ENCODE measurements at regions not wholly inside any gene's neighbourhood (a gene's known extent, or its start where the extent isn't known, plus 50 kb on each side); places are given as distances from the start of the nearest gene placed in this dataset.
"Not testable (repeated sequence)": the region's sequence is repeated elsewhere in the genome, so short reads cannot be mapped to it uniquely, and the experiment has no call there.

- no CpG with 5 or more reads among the region's 4 CpGs for WGBS, 2 experiments (ENCODE audit: insufficient coverage in 2 of 2)
- Histone ChIP-seq H3K4me1 (ENCODE audit: control insufficient read depth, insufficient read depth, low read length, poor library complexity, severe bottlenecking) (peaks cover 5% of the 10 kb centered on the region), H3K9me3 (ENCODE audit: control insufficient read depth, low read length) (no peaks in the 10 kb centered on the region)
Measured at GRCh38 chr12:76652402-76652801, 92.8 kb upstream of the OSBPL8 start.

DNA sequence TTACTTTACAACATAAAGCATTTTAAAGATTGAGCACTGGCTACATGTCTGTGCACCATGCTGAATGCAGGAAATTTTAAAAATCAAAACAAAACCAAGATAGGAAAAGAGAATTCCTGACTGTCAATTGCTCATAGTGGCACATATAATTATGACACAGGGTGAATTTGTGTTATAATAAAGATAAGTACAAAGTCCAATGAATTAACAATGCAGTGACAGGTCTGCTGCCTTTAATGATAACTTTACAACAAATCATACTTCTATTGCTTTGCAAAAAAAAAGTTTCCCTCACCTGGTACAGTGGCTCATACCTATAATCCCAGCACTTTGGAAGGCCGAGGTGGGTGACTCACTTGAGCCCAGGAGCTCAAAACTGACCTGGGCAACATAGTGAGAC is 93.8 kb upstream of the OSBPL8 start:
- no peaks in the 10 kb centered on the region for H3K9me3 ChIP-seq (ENCODE audit: control insufficient read depth, low read length)

More at GRCh38 chr12:76652402-76652801, 92.8 kb upstream of the OSBPL8 start:
- H3K36me3 ChIP-seq (ENCODE audit: control insufficient read depth, insufficient read depth, low read length) = no peaks in the 10 kb centered on the region
- no peak overlapping the region for H3K27ac ChIP-seq (ENCODE audit: low read depth, low read length, severe bottlenecking)
- H3K4me3 ChIP-seq (ENCODE audit: extremely low read depth, insufficient read depth, low read length, poor library complexity, severe bottlenecking) = no peak overlapping the region

DNA sequence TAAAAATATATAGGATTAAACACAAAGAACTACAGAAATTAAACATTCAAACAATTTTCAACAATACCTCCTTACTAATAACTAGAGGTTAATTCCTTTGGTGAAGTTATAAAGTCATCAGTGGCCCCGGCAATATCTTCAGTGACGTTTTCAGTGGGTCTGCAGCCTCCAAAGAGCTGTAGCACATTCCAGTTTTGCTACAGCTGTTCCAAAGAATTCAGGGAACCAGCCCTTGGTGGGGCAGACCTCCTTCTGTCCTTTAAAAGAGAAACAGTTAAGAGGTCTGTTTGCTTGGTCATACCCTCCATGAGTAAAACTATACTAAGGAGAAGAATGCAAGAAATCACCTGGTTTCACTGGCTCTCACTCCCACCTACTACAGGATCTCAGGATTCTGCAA is 99.2 kb upstream of the ZDHHC17 start:
- Histone ChIP-seq H3K4me1 (ENCODE audit: control insufficient read depth, insufficient read depth, low read length, poor library complexity, severe bottlenecking) (peaks cover 2% of the 10 kb centered on the region), H3K36me3 (ENCODE audit: control insufficient read depth, insufficient read depth, low read length) (no peaks in the 10 kb centered on the region), H3K27ac (ENCODE audit: low read depth, low read length, severe bottlenecking) (no peak overlapping the region), H3K4me3 (ENCODE audit: extremely low read depth, insufficient read depth, low read length, poor library complexity, severe bottlenecking) (no peak overlapping the region), H3K9me3 (ENCODE audit: control insufficient read depth, low read length) (no peaks in the 10 kb centered on the region)
- 83 to 88% methylated on average over 2 of the region's 2 CpGs for WGBS, 2 experiments (ENCODE audit: insufficient coverage in 2 of 2)

More for the DNA sequence above, 93.8 kb upstream of the OSBPL8 start:
- 88 to 100% methylated on average over 1 of the region's 1 CpG for WGBS, 2 experiments (ENCODE audit: insufficient coverage in 2 of 2)
- peaks cover 5% of the 10 kb centered on the region for H3K4me1 ChIP-seq (ENCODE audit: control insufficient read depth, insufficient read depth, low read length, poor library complexity, severe bottlenecking)
- H3K27ac ChIP-seq (ENCODE audit: low read depth, low read length, severe bottlenecking) = no peak overlapping the region
- H3K4me3 ChIP-seq (ENCODE audit: extremely low read depth, insufficient read depth, low read length, poor library complexity, severe bottlenecking) = no peak overlapping the region
- no peaks in the 10 kb centered on the region for H3K36me3 ChIP-seq (ENCODE audit: control insufficient read depth, insufficient read depth, low read length)

GRCh38 chr12:76666290-76666835 is 97.6 kb upstream of the ZDHHC17 start:
- WGBS, 2 experiments (ENCODE audit: insufficient coverage in 2 of 2) = 50 to 57% methylated on average over 2 to 4 of the region's 6 CpGs
- Histone ChIP-seq H3K27ac (ENCODE audit: low read depth, low read length, severe bottlenecking) (no peak overlapping the region), H3K36me3 (ENCODE audit: control insufficient read depth, insufficient read depth, low read length) (no peaks in the 10 kb centered on the region), H3K9me3 (ENCODE audit: control insufficient read depth, low read length) (no peaks in the 10 kb centered on the region), H3K4me1 (ENCODE audit: control insufficient read depth, insufficient read depth, low read length, poor library complexity, severe bottlenecking) (peaks cover 10% of the 10 kb centered on the region), H3K4me3 (ENCODE audit: extremely low read depth, insufficient read depth, low read length, poor library complexity, severe bottlenecking) (no peak overlapping the region)

GRCh38 chr12:76669981-76670380 is 93.9 kb upstream of the ZDHHC17 start:
- Histone ChIP-seq H3K36me3 (ENCODE audit: control insufficient read depth, insufficient read depth, low read length) (no peaks in the 10 kb centered on the region), H3K27ac (ENCODE audit: low read depth, low read length, severe bottlenecking) (no peak overlapping the region), H3K9me3 (ENCODE audit: control insufficient read depth, low read length) (no peaks in the 10 kb centered on the region), H3K4me1 (ENCODE audit: control insufficient read depth, insufficient read depth, low read length, poor library complexity, severe bottlenecking) (peaks cover 10% of the 10 kb centered on the region), H3K4me3 (ENCODE audit: extremely low read depth, insufficient read depth, low read length, poor library complexity, severe bottlenecking) (no peak overlapping the region)
- WGBS, 2 experiments (ENCODE audit: insufficient coverage in 2 of 2) = 88% methylated on average over 1 of the region's 2 CpGs; no CpG with 5 or more reads in 1 of the 2 experiments

GRCh38 chr12:76670776-76671175 is 93.1 kb upstream of the ZDHHC17 start:
- H3K9me3 ChIP-seq (ENCODE audit: control insufficient read depth, low read length) = no peaks in the 10 kb centered on the region
- no peak overlapping the region for H3K27ac ChIP-seq (ENCODE audit: low read depth, low read length, severe bottlenecking)
- peaks cover 10% of the 10 kb centered on the region for H3K4me1 ChIP-seq (ENCODE audit: control insufficient read depth, insufficient read depth, low read length, poor library complexity, severe bottlenecking)
- no peak overlapping the region for H3K4me3 ChIP-seq (ENCODE audit: extremely low read depth, insufficient read depth, low read length, poor library complexity, severe bottlenecking)
- WGBS, 2 experiments (ENCODE audit: insufficient coverage in 2 of 2) = 67 to 86% methylated on average over 1 of the region's 1 CpG
- no peaks in the 10 kb centered on the region for H3K36me3 ChIP-seq (ENCODE audit: control insufficient read depth, insufficient read depth, low read length)

DNA sequence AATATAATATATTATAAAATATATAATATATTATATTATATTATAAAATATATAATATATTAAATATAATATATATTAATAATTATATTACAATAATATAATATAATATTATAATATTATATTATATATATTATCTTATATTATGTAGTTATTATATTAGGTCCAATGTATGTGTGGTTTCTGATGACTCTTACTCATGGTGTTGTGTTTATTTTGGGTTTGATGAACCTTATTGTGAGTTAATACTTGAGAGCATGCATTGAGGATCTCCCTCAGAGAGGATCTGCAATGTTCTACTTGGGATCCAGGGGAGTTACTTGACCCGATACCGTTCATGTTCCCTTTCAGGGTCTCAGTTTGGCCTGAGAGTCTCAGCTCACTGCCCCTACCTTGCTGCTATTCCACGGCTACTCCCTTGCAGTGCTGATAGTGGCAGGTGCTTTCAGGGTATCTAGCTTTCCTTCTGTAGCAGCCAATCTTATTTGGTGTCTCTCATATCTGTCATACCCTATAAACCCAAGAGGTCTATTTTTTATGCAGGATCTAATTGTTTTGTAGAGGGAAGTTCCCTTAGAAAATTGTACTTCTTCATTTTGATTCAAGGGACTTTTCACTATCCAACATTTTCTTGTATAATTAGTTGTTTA is 89.1 kb upstream of the ZDHHC17 start:
- H3K9me3 ChIP-seq (ENCODE audit: control insufficient read depth, low read length) = no peaks in the 10 kb centered on the region
- H3K36me3 ChIP-seq (ENCODE audit: control insufficient read depth, insufficient read depth, low read length) = no peaks in the 10 kb centered on the region
- H3K4me1 ChIP-seq (ENCODE audit: control insufficient read depth, insufficient read depth, low read length, poor library complexity, severe bottlenecking) = peaks cover 7% of the 10 kb centered on the region
- H3K4me3 ChIP-seq (ENCODE audit: extremely low read depth, insufficient read depth, low read length, poor library complexity, severe bottlenecking) = no peak overlapping the region
- H3K27ac ChIP-seq (ENCODE audit: low read depth, low read length, severe bottlenecking) = no peak overlapping the region
- WGBS, 2 experiments (ENCODE audit: insufficient coverage in 2 of 2) = 90 to 100% methylated on average over 1 to 3 of the region's 3 CpGs

GRCh38 chr12:76676261-76676660 is 87.7 kb upstream of the ZDHHC17 start:
- not testable (repeated sequence) for H3K4me1 ChIP-seq (ENCODE audit: control insufficient read depth, insufficient read depth, low read length, poor library complexity, severe bottlenecking); H3K27ac ChIP-seq (ENCODE audit: low read depth, low read length, severe bottlenecking); H3K9me3 ChIP-seq (ENCODE audit: control insufficient read depth, low read length); H3K36me3 ChIP-seq (ENCODE audit: control insufficient read depth, insufficient read depth, low read length); H3K4me3 ChIP-seq (ENCODE audit: extremely low read depth, insufficient read depth, low read length, poor library complexity, severe bottlenecking)
- 88 to 96% methylated on average over 2 to 4 of the region's 4 CpGs for WGBS, 2 experiments (ENCODE audit: insufficient coverage in 2 of 2)

DNA sequence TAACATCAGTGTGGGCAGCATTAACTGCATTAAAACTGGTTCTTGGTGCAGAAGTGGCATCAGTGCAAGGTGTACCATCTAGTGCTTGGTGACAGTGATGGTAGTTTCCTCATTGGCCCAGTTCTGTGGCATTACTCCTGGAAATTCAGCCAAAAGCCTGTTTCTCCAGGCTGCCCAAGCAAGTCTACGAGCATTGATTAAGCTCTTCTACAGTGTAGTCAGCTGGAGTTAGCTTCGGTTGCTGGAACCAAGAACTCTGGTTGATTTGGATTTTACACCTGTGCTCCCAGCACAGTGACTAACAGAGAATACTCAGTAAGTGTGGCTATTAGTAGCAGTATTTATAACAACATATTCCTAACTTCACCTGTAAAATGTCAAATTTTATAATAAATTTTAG is 84.9 kb upstream of the ZDHHC17 start:
- H3K4me1 ChIP-seq (ENCODE audit: control insufficient read depth, insufficient read depth, low read length, poor library complexity, severe bottlenecking) = peaks cover 3% of the 10 kb centered on the region
- H3K27ac ChIP-seq (ENCODE audit: low read depth, low read length, severe bottlenecking) = no peak overlapping the region
- WGBS, 2 experiments (ENCODE audit: insufficient coverage in 2 of 2) = 72 to 95% methylated on average over 2 of the region's 2 CpGs
- no peak overlapping the region for H3K4me3 ChIP-seq (ENCODE audit: extremely low read depth, insufficient read depth, low read length, poor library complexity, severe bottlenecking)
- no peaks in the 10 kb centered on the region for H3K9me3 ChIP-seq (ENCODE audit: control insufficient read depth, low read length)
- no peaks in the 10 kb centered on the region for H3K36me3 ChIP-seq (ENCODE audit: control insufficient read depth, insufficient read depth, low read length)

- Histone ChIP-seq H3K4me1 (ENCODE audit: control insufficient read depth, insufficient read depth, low read length, poor library complexity, severe bottlenecking) (peaks cover 3% of the 10 kb centered on the region), H3K4me3 (ENCODE audit: extremely low read depth, insufficient read depth, low read length, poor library complexity, severe bottlenecking) (no peak overlapping the region), H3K9me3 (ENCODE audit: control insufficient read depth, low read length) (no peaks in the 10 kb centered on the region), H3K36me3 (ENCODE audit: control insufficient read depth, insufficient read depth, low read length) (no peaks in the 10 kb centered on the region), H3K27ac (ENCODE audit: low read depth, low read length, severe bottlenecking) (no peak overlapping the region)
- 88 to 89% methylated on average over 1 of the region's 1 CpG for WGBS, 2 experiments (ENCODE audit: insufficient coverage in 2 of 2)
Measured at GRCh38 chr12:76679778-76680177, 84.1 kb upstream of the ZDHHC17 start.

DNA sequence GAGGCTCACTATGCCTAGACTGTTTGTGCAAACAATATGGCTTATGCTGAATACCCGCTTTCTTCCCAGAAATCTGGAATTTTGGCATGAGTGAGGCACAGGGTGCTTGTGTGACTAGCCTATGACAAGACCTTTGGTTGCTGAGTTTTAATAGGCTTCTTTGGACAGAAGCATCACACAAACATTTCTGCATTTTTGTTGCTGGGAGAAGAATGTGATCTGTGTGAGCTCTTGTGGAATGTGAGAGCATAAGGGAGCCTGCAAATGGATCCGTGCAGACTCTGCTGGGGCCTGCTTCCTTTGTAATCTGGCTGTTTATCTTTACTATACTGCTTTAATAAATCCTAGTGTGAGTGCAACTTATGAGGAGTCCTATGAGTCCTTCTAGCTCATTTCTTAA is 83.0 kb upstream of the ZDHHC17 start:
- no peaks in the 10 kb centered on the region for H3K36me3 ChIP-seq (ENCODE audit: control insufficient read depth, insufficient read depth, low read length)
- H3K27ac ChIP-seq (ENCODE audit: low read depth, low read length, severe bottlenecking) = peak overlapping the region; percentile 86
- 83% methylated on average over 1 of the region's 2 CpGs; no CpG with 5 or more reads in 1 of the 2 experiments for WGBS, 2 experiments (ENCODE audit: insufficient coverage in 2 of 2)
- peaks cover 3% of the 10 kb centered on the region for H3K4me1 ChIP-seq (ENCODE audit: control insufficient read depth, insufficient read depth, low read length, poor library complexity, severe bottlenecking)
- no peak overlapping the region for H3K4me3 ChIP-seq (ENCODE audit: extremely low read depth, insufficient read depth, low read length, poor library complexity, severe bottlenecking)
- H3K9me3 ChIP-seq (ENCODE audit: control insufficient read depth, low read length) = no peaks in the 10 kb centered on the region
